Chondrocyte (in vitro differentiated cells): ENCODE measurements at regions not wholly inside any gene's neighbourhood (a gene's known extent, or its start where the extent isn't known, plus 50 kb on each side); places are given as distances from the start of the nearest gene placed in this dataset.

Source experiments
- DNase-seq: peaks from one replicate; pipeline ENCODE4 v3.0.0; 2021; ENCODE audit warnings: mixed read lengths, low spot score
- H3K27ac Mint-ChIP-seq: one replicate; pipeline ENCODE4 v1.8.0; 2021; ENCODE audit warnings: mild to moderate bottlenecking, moderate library complexity, mixed read lengths; ENCODE audit not compliant: unreplicated experiment
- H3K27me3 Mint-ChIP-seq: 2 replicates; pipeline ENCODE4 v1.8.0; 2021; ENCODE audit warnings: low read depth, mixed read lengths
- H3K36me3 Mint-ChIP-seq: 2 replicates; pipeline ENCODE4 v1.8.0; 2021; ENCODE audit warnings: low read depth, mixed read lengths
- H3K4me1 Mint-ChIP-seq: 2 replicates; pipeline ENCODE4 v1.8.0; 2021; ENCODE audit warnings: low read depth, mild to moderate bottlenecking, mixed read lengths
- H3K4me3 Mint-ChIP-seq: one replicate; pipeline ENCODE4 v1.8.0; 2021; ENCODE audit warnings: mild to moderate bottlenecking, moderate library complexity, mixed read lengths; ENCODE audit not compliant: unreplicated experiment
- H3K9me3 Mint-ChIP-seq: 2 replicates; pipeline ENCODE4 v1.8.0; 2021; ENCODE audit warnings: low read depth, mixed read lengths
- TF ChIP-seq, protein P1 (sequence below): fragments of 200-600 bp; sonication (generic); IDR thresholded peaks from 2 replicates; pipeline ENCODE4 v1.5.0; 2021; ENCODE audit warnings: antibody characterized with exemption, mild to moderate bottlenecking, moderate library complexity

DNA sequence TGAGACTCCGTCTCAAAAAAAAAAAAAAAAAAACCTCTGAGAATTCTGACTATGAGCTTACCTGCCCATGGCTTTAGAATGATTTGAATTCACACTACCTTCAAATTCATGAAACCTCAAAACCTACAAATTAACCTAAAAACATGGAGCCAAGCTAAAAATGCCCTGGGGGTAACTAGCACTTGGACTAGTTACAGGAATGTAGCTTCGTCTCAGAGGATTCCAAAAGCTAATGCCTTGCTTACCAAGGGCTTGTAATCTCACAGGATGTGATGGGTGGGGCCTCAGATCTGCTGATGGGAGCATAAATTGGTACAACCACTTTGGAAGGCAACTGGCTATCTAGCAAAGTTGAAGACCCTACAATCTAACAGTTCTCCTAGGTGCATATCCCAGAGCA is 79.4 kb upstream of the SPRY1 start:
- H3K4me1 Mint-ChIP-seq: peaks cover 4% of the 10 kb centered on the region
- H3K36me3 Mint-ChIP-seq: peaks cover 9% of the 10 kb centered on the region
- H3K9me3 Mint-ChIP-seq: peaks cover 16% of the 10 kb centered on the region
- no peak overlapping the region for H3K27ac Mint-ChIP-seq
- TF ChIP-seq, protein P1, sequence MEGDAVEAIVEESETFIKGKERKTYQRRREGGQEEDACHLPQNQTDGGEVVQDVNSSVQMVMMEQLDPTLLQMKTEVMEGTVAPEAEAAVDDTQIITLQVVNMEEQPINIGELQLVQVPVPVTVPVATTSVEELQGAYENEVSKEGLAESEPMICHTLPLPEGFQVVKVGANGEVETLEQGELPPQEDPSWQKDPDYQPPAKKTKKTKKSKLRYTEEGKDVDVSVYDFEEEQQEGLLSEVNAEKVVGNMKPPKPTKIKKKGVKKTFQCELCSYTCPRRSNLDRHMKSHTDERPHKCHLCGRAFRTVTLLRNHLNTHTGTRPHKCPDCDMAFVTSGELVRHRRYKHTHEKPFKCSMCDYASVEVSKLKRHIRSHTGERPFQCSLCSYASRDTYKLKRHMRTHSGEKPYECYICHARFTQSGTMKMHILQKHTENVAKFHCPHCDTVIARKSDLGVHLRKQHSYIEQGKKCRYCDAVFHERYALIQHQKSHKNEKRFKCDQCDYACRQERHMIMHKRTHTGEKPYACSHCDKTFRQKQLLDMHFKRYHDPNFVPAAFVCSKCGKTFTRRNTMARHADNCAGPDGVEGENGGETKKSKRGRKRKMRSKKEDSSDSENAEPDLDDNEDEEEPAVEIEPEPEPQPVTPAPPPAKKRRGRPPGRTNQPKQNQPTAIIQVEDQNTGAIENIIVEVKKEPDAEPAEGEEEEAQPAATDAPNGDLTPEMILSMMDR: no peak
- no peak for DNase-seq
- H3K27me3 Mint-ChIP-seq: no peaks in the 10 kb centered on the region
- no peak overlapping the region for H3K4me3 Mint-ChIP-seq

DNA sequence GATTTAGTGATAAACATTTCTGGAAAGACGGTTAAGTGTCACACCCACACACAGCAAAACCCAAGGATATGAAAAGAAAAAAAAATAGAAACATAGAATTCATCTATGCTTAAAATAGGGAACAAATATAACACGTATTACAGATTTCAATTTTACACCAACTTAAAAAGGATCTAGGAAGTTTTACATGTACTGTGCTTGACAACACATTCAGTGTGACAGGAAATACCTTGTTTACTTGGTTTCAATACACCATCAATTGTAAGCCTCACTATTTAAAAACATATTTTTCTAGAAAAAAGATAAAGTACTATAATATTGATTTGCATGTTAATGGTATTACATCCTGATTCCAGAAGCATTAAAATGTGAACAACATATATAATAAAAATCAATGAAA is 77.0 kb upstream of the SPRY1 start:
- no peak for DNase-seq
- TF ChIP-seq, protein P1: no peak
- Mint-ChIP-seq H3K36me3 (peaks cover 12% of the 10 kb centered on the region), H3K4me3 (no peak overlapping the region), H3K27ac (no peak overlapping the region), H3K9me3 (peaks cover 28% of the 10 kb centered on the region), H3K27me3 (no peaks in the 10 kb centered on the region), H3K4me1 (peaks cover 4% of the 10 kb centered on the region)

DNA sequence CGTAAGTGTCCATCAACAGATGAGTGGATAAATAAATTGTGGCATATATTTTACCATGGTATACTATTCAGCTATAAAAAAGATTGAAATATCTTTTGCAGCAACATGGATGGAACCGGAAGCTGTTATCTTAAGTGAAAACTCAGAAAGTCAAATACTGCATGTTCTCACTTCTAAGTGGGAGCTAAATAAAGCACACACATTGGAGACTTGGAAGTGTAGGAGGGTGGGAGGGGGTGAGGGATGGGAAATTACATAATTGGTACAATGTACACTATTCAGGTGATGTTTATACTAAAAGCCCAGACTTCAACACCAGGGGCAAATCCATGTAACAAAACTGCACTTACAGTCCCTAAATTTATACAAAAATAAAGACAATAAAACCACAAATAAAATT is 72.6 kb upstream of the SPRY1 start:
- H3K4me3 Mint-ChIP-seq: no peak overlapping the region
- DNase-seq: no peak
- TF ChIP-seq, protein P1: no peak
- no peak overlapping the region for H3K27ac Mint-ChIP-seq
- peaks cover 15% of the 10 kb centered on the region for H3K4me1 Mint-ChIP-seq
- H3K36me3 Mint-ChIP-seq: peaks cover 14% of the 10 kb centered on the region
- peaks cover 34% of the 10 kb centered on the region for H3K9me3 Mint-ChIP-seq
- no peaks in the 10 kb centered on the region for H3K27me3 Mint-ChIP-seq

DNA sequence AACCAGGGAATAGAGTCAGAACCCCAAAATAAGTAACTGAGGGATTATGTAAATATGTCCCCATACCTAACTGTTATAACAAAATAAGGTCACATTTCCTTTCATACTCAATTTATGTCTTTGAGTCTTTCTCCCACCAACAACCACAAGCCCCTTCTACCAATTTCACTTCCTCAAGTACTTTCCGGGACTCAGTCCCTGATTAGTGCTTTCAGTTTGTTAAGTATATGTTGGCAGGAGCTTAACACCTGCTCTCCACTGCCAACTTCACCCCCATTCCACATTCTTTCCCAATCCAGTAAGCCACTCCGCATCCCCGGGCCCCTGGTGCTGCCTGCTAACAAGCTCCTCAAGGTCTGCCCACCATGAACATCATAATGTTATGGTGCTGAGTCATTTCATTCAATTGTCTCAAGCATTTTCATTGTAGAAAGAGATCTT is 71.3 kb upstream of the SPRY1 start:
- Mint-ChIP-seq H3K9me3 (peaks cover 38% of the 10 kb centered on the region), H3K27me3 (no peaks in the 10 kb centered on the region), H3K4me3 (no peak overlapping the region), H3K27ac (no peak overlapping the region), H3K4me1 (peaks cover 15% of the 10 kb centered on the region), H3K36me3 (peaks cover 18% of the 10 kb centered on the region)
- DNase-seq: no peak
- TF ChIP-seq, protein P1: no peak

DNA sequence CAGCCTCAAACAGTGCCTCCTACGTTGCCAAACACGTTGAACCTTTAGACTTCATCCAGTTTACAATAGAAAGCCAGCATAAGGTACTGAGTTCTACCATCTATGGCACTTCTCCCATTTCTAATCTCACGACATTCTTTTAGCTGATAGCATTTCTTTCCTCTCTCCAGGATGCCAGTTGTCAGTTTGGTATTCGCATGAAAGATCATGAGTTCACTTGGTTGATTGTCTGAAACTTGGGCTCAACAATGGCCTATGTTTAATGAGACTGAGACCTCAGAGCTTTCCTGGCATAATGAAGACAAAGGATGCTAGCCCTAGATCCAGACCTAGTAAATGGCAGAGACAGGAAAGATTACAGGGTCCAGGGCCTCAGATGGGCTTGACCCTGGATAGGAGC is 69.2 kb upstream of the SPRY1 start:
- peaks cover 15% of the 10 kb centered on the region for H3K4me1 Mint-ChIP-seq
- H3K27ac Mint-ChIP-seq: peak overlapping the region; percentile 52
- H3K36me3 Mint-ChIP-seq: peaks cover 10% of the 10 kb centered on the region
- no peaks in the 10 kb centered on the region for H3K27me3 Mint-ChIP-seq
- no peak overlapping the region for H3K4me3 Mint-ChIP-seq
- H3K9me3 Mint-ChIP-seq: peaks cover 26% of the 10 kb centered on the region
- no peak for DNase-seq
- TF ChIP-seq, protein P1: no peak
